ENCODE measurements at regions not wholly inside any gene's neighbourhood (a gene's known extent, or its start where the extent isn't known, plus 50 kb on each side); places are given as distances from the start of the nearest gene placed in this dataset.
A peak's percentile ranks its signal among the peaks of the same experiment; 100 is the strongest.
"Not testable (repeated sequence)": the region's sequence is repeated elsewhere in the genome, so short reads cannot be mapped to it uniquely, and the experiment has no call there.

DNA sequence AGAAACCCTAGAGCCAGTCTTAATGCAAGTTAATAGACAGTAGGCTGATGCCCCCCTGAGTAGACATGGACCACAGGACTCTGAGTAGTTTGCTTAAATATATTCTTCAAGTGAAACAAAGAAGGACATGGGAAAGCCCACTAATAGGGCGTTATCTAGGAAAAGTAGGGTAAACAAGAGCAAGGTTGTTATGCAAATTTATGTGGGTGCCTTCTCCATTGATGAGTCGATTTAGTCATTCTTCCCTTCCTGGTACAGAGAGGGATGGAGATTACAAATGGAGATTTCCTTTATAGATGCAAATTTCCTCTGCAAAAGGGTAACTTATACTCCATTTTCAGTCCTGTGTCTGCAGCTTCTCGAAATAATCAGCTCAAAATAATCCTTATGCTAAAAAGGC, 262.0 kb downstream of the CD83 start:
- no peak for DNase-seq

DNA sequence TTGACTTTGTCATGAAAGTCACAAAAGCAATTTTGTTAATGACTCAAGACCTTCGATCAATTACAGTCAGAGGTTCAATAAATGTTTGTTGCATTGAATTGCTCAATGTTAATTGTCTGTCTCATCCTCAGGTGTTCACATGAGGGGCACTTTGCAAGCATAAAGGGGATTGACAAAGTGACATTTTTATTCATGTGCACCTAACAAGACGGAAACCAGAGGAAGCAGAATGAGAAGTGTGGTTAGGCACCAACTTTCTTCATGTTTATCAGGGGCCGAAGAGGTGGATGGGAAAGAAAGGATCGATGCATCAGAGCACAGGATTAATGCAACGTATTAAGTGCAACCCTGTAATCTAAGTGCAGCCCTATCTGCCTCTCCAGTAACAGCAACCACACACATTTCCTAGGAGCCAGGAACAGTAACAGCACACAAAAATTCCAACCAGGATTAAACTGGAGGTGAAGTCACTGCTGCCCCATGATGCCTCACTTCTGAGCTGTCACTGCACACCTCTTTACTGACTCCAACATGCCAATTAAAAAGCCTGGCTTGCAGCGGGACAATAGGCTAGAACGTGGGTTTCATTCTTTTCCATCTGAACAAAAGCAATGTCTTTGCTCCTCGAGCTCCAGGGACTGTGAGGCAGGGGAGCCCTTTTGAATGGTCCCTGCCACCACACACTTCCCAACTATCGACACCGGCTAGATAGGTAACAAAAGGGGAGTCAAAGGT, 262.7 kb downstream of the CD83 start:
- DNase-seq: no peak

- no peak for DNase-seq
These were observed 263.6 kb downstream of the CD83 start for GRCh38 chr6:14380901-14381828.

- DNase-seq: no peak
These were observed 264.5 kb downstream of the CD83 start for GRCh38 chr6:14381829-14382677.

DNA sequence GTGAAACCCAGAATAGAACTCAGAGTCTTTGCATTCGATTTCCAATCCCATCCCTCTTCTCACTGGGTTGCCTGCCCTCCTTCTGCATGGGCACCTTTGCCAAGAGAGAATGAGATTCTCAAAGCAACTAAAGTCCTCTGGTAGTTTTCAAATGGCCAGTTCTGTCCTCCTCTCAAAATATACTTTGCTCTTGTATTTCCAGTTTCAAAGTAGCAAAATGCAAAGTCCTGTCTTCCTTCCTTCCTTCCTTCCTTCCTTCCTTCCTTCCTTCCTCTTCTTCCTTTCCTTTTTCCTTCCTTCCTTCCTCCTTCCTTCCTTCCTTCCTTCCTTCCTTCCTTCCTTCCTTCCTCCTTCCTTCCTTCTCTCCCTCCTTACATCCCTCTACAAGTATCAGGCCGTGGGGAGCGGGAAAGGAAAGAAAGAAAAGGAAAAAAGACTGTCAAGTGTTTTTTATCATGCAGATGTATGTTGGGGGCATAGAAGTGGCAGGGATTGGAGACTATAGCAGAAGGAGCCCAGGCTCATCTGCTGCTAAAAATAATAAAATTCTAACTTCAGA, 265.2 kb downstream of the CD83 start:
- DNase-seq: no peak

DNA sequence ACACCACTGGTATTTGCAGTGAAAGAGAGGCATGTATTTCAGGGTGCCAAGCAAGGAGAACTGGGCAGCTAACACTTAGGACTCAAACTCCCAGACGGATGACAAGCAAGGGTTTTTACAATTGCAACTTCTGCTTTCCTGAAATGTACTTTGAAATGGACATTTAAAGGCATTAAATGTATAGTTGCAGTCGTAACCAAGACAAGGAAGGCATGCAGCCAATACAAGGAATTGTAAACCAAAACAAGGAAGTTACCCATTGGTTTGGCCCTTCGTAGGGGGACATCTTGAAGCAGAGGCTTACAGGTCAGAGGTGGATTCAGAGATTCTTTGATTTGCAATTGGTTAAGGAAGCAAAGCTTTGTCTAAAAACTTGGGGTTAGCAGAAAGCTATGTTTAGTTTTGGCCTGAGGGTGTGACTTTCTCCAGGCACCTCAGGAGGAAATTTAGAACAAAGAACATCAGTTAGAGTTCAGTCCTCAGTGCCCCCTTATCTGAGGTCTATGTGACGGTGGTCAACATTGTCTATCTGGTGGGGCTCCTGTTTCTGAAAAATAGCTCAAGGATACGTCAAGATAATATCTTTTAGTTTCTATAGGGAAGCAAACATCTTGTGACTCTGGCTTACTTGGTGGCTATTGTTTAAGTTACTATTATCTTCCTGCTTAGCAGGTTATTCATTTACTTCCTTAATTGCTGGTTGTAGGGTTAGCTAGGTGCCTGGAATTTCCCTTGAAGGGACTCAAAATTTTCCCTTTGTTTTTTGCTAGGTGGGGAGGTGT, 266.0 kb downstream of the CD83 start:
- DNase-seq: no peak

- DNase-seq: no peak
These were observed 266.8 kb downstream of the CD83 start for GRCh38 chr6:14384175-14384949.

- no peak for DNase-seq
These were observed 268.7 kb downstream of the CD83 start for GRCh38 chr6:14386263-14386662.

GRCh38 chr6:14386668-14387067, 269.1 kb downstream of the CD83 start:
- DNase-seq: no peak

GRCh38 chr6:14388371-14388770, 270.8 kb downstream of the CD83 start:
- DNase-seq: no peak

DNA sequence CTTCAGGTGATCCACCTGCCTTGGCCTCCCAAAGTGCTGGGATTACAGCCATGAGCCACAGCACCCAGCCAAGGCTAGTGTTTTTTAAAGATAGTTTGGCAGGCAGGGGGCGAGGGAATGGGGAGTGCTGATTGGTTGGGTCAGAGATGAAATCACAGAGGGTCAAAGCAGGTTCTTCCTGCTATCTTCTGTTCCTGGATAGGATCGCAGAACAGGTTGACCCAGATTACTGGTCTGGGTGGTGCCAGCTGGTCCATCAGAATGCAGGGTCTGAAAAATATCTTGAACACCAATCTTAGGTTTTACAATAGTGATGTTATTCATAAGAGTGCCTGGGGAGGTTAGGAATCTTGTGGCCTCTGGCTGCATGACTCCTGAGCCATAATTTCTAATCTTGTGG, 272.2 kb downstream of the CD83 start:
- not testable (repeated sequence) for DNase-seq

DNA sequence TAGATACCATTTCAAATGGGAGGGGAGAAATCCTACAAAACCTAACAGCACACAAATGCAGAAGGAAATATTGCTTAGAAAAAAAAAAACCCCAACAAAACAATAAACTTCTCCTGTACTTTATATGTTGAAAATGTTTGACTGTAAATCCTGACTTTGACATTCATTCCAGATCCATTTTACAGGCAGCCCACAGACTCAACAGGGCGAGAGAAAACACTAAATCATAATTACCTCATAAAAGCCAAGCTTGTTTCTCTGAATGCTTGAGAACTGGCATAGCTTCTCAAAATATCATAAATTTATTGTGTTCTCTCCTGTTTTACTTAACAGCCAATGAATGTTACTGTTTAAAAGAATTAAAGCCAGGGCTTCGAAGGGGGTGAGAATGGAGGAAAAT, 273.2 kb downstream of the CD83 start:
- DNase-seq: no peak

DNA sequence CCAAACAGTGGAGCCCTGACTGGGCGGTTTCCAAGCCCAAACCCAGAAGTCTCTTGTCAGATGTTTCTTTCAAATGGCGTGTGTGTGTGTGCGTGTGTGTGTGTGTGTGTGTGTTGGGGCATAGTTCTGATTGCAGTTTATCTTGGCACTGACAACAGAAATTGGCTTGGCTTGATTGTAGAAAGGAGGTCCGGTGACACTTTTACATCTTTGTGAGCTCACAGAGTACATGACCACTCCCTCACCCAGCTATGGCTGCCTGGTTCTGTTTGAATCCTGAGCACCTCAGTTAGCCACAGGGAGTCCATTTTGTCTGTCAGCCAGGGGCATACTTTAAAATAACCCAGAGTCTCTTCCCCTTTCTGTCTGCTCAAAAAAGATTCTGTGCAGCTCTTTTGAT, 276.3 kb downstream of the CD83 start:
- no peak for DNase-seq

- DNase-seq: no peak
These were observed 278.8 kb downstream of the CD83 start for GRCh38 chr6:14396392-14396791.

DNA sequence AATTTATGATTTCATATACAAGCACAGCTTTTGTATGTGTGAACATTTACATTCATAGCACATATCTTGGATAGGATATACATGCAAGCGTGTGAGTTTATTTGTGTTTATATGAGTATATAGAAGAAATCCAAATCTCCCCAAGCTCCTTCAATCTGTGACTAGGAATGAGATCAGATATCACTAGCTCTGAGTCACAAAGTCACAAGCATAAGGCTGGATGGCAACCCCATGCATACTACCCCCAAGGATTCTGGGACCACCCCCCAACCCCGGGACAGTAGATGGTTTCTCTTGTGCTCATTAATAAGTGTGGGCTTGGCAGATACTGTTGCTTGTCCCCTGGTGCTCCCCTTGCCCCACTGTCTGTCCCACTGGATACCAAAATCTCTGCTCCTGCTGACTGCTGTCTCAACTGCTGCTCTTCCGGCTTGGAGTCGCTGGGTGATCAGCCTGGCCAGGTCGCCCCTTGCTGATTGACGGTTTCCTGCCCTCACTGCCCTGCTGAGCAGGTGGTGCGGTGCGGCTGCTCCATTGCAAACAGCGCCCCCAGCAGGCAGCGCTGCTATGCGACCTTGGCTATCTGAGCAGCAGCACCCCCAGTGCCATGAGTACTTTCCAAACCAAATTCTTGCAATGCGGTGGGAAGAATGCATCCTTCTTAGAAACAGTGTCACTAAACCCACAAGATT, 279.4 kb downstream of the CD83 start:
- DNase-seq: peak; percentile 18

- no peak for DNase-seq
These were observed 279.9 kb downstream of the CD83 start for GRCh38 chr6:14397518-14397901.

- no peak for DNase-seq
These were observed 281.4 kb downstream of the CD83 start for GRCh38 chr6:14398953-14399352.

- DNase-seq: no peak
These were observed 282.1 kb downstream of the CD83 start for GRCh38 chr6:14399635-14400034.

GRCh38 chr6:14401246-14401645, 283.7 kb downstream of the CD83 start:
- peak; percentile 21 for DNase-seq

DNA sequence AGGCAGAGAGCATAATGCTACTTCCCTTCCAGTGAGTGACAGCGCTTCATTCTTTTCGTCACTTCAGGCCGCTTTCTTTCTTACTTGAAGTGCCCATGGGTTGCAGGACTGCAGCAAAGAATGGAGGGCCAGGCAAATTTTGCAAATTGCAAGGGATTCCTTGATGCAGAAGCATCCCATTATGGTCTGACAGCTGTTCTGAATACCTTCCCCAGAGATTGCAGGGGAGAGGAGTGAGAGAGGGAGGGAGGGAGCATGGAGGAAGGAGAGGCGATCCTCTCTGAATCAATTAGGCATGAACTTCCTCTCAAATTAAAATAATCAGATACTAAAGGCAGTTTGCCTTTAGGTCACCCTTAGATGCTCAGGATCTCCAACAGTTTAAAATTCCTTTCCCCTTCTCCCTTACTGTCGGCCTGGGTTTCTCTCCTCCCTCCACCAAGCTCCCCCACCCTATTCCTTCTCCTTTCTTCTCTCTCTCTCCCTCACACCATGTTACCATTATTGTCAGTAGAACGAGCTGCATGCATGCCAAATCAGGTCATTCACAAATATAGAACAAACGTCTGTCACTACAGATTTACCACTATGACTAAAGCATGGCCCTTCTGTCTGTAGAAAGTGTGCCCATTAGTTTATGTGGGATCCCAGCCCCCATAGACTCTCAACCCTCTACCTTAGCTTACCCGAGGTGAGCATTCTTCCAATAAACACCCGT, 289.2 kb downstream of the CD83 start:
- no peak for DNase-seq

All from fibroblast of skin of right quadriceps (primary cell).